NCI-H2171 (cell line): ENCODE measurements at regions not wholly inside any gene's neighbourhood (a gene's known extent, or its start where the extent isn't known, plus 50 kb on each side); places are given as distances from the start of the nearest gene placed in this dataset.

ENCODE experiments used
- DNase-seq: peaks from one replicate; lab custom pipeline; 2025; lab: John Stamatoyannopoulos, UW

DNA sequence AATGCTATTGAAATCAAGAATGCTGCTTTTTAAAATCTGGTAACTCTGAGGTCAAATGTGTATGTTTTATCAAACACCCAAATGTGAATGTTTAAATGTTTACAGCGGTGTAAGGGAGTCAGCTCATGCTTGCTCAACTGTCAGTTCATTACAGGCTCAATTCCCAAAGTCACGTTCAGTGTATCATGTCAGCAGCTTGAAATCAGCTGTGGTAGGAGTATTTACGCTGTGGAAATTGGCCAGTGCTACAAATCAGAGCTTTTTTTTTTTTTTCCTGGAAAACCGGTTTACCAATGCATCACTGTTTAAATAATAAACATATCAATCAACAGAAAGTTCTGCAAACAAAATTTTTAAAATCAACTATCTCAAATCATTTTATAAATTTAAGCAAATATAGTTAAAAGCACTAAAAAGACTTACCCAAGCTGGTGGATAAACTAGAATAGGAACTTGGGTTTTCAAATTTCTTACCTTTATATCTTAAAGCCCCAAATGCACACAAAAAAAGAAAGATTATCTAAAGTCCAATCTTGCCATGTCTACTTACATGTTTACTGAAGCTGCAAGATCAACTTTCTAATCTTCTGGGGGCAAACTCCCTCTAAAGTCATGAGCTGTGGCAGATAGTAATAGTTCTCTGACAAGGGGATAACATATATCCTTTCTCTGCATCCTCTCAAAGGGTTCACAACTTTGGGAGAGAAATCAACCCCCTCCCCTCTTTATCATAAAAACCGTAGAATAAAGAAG lies 57.6 kb upstream of the GRAMD2B start:
- no peak for DNase-seq

DNA sequence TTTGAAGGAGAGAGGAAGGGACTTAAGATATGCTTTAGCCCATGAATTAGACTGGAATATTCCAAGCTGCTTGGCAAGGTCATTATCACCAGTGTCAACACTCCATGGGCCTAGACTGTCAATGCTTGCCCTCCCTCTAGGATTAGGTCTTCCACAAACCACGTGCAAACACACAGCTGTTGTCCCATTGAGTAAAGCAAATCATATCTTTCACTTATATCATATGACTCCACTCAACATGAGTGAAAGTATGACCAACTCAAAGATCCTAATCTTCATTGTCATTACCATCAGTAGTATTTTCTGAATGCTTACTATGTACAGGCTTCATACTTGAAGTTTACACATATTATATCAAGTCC lies 57.0 kb upstream of the GRAMD2B start:
- DNase-seq: no peak

DNA sequence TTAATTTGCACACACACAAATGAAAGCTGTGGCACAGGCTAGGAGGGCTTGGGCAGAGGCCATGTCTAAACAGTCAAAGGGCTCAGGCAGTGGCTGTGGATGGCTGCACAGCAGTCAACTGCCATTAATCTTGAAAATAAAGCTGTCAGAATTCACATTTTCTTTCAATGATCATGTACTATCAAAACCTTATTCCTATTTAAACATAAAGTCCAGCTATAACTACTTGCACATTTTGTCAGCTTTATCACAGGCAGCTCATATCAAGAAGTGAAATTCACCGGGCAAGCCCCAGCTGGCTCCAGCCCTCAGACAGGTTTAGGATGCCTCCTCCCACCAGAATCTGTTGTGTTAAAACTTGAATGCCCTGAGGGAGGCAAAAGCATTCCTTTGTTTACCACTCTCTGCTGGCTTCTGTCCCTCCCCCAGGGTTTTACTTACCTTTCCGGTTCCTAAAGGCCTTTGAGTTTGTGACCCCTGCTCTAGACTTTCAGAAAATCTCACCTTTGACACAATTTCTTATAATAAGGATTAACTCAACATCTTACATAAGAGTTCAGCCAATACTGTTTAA lies 54.9 kb upstream of the GRAMD2B start:
- DNase-seq: peak; percentile 20

DNA sequence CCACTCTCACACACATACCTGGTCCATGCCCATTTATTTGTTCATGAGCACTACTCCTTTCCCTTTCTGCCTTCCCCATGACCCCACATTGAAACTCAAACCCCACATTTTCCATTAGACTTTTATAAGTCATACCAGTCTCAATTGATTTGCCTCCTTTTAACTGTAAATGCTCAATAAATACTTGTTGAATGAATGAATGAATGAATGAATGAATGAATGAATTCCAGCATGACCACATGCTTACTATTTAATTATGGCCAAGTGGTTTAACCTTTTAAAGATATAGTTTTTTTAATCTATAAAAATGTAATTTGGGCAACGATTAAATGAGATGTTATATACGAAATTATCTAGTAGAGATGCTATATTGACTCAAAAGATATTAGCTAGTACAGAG lies 54.1 kb upstream of the GRAMD2B start:
- DNase-seq: no peak

DNA sequence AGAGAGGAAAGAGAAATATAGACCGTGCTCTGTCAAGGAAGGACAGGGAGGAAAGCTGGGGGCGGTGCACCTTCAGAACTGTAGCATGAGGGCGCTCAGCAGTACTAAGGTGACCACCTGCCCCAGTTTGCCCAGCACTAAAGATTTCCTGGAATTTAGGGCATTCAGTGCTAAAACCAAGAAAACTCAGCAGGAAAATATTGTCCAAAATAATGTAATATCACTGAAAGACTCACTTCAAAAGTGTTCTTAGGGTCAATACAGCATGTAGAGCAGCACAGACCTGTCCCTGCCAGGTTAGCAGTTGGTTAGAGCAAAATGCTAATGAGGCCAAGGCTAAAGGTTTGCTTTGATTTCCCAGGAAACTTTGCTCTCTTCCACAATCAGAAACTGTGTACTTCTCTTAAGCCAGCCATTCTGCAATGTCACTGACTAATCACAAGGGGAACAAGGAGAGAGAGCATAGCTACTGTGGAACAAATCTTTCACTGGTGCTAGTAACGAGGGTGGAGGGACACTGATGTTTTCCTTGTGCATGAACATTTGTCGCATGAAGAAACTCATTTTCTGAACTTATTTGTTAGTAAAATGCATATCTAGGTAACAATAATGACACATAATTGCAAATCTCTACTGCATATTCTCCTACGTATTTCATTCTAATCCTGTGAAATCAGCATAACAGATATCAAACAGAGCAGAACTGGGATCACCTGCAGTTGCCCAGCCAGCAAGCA lies 53.0 kb upstream of the GRAMD2B start:
- no peak for DNase-seq

DNA sequence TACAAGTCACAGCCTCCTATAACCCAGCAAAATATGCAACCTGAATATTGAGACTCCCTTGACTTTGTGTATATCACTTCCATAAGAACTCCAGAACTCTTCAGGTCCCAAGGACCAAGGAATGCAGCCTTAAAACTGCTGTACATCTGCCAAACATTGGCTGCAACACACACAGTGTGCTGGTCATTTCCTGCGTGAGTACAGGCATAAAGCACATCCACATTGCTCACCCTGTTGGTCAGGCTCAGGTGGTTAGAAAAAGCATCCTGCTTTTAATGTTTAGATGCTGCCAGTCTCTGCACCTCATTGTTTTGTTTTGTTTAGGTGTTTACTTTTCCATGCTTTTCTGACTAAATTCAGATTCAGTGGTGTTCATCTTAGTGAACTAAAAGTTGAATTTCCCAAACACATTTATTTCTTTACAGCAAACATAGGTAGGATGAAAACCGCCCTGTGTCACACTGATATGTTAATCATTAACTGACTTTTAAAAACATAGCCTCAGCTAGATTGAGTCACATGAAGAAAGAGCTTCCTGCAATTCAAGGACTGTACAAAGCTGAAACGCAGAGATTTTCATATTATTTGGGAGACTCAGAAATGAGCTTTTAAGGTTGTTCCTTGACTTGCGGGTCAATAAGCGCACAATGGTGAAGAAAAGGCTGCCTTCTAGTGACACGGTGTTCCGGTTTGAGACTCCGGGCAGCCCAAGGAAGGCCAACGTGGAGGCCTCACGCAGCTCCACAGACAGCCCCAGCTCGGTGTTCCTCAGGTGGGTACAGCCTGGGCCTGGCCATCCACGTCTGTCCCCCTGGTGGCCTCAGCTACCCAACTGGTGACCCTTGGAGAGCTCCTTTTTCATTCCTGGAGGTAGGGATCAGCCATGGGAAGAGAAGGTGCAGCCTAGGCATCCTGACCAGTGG lies 52.2 kb upstream of the GRAMD2B start:
- DNase-seq: no peak

DNA sequence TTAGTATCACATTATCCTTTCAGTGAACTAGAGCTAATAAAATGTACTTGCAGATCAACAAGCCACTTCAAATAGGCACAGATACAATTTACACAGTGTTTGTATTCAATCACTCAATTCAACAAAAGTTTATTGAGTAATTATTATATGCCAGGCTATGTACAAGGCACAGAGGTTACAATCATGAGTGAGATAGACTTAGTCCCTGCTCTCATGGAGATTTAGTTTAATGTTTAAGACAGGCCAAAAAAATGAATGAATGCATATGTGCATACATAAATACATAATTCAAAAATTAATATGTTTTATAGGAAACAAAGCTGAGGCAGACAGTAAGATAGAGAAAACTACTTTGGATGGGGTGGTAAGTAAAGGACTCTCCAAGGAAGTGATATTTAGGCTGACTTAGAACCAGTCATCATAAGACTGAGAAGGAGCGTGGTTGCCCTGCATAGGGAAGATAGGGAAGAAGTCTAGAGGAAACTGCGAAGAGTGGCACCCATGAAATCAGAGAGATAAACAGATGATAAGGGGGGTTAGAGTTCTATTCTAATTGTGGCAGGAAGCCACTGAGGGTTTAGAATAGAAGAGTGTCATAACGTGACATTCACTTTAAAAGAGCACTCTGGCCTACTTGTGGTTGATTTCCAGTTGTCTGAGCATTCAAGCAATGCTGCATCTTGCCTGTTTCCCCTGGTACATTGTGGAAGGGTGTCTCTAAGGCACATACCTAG lies 49.7 kb upstream of the GRAMD2B start:
- DNase-seq: no peak
